ENCODE measurements at regions not wholly inside any gene's neighbourhood (a gene's known extent, or its start where the extent isn't known, plus 50 kb on each side); places are given as distances from the start of the nearest gene placed in this dataset.

DNA sequence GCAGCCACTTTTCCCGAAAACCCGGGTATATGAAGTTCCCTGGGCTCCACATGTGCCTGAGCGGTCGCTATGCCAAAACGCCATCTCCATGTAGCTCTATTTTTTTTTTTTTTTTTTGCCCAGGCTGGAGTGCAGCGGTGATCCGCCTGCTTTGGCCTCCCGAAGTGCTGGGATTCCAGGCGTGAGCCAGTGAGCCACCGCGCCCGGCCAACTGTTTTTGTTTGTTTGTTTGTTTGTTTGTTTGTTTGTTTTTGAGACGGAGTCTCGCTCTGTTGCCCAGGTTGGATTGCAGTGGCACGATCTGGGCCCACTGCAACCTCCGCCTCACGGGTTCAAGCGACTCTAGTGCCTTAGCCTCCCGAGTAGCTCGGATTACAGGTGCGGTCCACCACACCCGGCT, 237.5 kb upstream of the IRAK1BP1 start:
- TF ChIP-seq EZH2 (IDR thresholded peaks at IDR 0.05; ENCODE audit: insufficient read depth, poor library complexity, severe bottlenecking) (no peak), EZH2phosphoT487 (IDR thresholded peaks at IDR 0.05; ENCODE audit: insufficient read depth, low read depth) (no peak)
